WTC11 (cell line): ENCODE measurements at regions not wholly inside any gene's neighbourhood (a gene's known extent, or its start where the extent isn't known, plus 50 kb on each side); places are given as distances from the start of the nearest gene placed in this dataset.
A peak's percentile ranks its signal among the peaks of the same experiment; 100 is the strongest.

Experiments used
- ATAC-seq: fragments of 200-7000 bp; cut with Tn5 transposase; 2 replicates; pipeline ENCODE4 v1.10.0; 2021; ENCODE audit warnings: mild to moderate bottlenecking, moderate library complexity
- CTCF ChIA-PET: fragments of 300-600 bp; sonication (Branson Sonifier 250); formaldehyde crosslinking; loops from one replicate; lab custom pipeline; 2021; ENCODE audit warnings: antibody characterized with exemption; lab: Charles Lee
- POLR2A ChIA-PET: fragments of 350-600 bp; sonication (Branson Sonifier 250); formaldehyde crosslinking; loops from one replicate; lab custom pipeline; 2021; ENCODE audit warnings: antibody characterized with exemption; lab: Charles Lee
- DNase-seq: peaks from one replicate; pipeline ENCODE4 v3.0.0; 2021; ENCODE audit warnings: low spot score
- H3K27ac Mint-ChIP-seq: 2 replicates; pipeline ENCODE4 v1.8.0; 2021; ENCODE audit warnings: mixed read lengths
- H3K27me3 Mint-ChIP-seq: 2 replicates; pipeline ENCODE4 v1.8.0; 2021; ENCODE audit warnings: low read depth, mild to moderate bottlenecking, moderate library complexity, mixed read lengths
- H3K36me3 Mint-ChIP-seq: 2 replicates; pipeline ENCODE4 v1.8.0; 2021; ENCODE audit warnings: mixed read lengths
- H3K4me1 Mint-ChIP-seq: 2 replicates; pipeline ENCODE4 v1.8.0; 2022; ENCODE audit warnings: mixed read lengths
- H3K4me3 Mint-ChIP-seq: 2 replicates; pipeline ENCODE4 v1.8.0; 2021; ENCODE audit warnings: mild to moderate bottlenecking, moderate library complexity, mixed read lengths
- H3K9me3 Mint-ChIP-seq: 2 replicates; pipeline ENCODE4 v1.8.0; 2021; ENCODE audit warnings: mixed read lengths
- AFF4 ChIP-seq: sonication (generic); formaldehyde crosslinking; IDR thresholded peaks from 2 replicates; pipeline ENCODE4 v1.8.1; 2023; ENCODE audit warnings: mild to moderate bottlenecking, missing genetic modification reagents, borderline replicate concordance
- CREM ChIP-seq: sonication (generic); formaldehyde crosslinking; IDR thresholded peaks from 2 replicates; pipeline ENCODE4 v1.8.1; 2022; ENCODE audit warnings: mild to moderate bottlenecking, missing genetic modification reagents, moderate library complexity
- E2F4 ChIP-seq: sonication (generic); formaldehyde crosslinking; IDR thresholded peaks from 2 replicates; pipeline ENCODE4 v1.8.1; 2022; ENCODE audit warnings: low read depth, mild to moderate bottlenecking, moderate library complexity, missing genetic modification reagents, borderline replicate concordance
- ELF4 ChIP-seq: sonication (generic); formaldehyde crosslinking; IDR thresholded peaks from 2 replicates; pipeline ENCODE4 v1.8.1; 2022; ENCODE audit warnings: low read depth, mild to moderate bottlenecking, moderate library complexity, missing genetic modification reagents
- FOXP1 ChIP-seq: sonication (generic); formaldehyde crosslinking; IDR thresholded peaks from 2 replicates; pipeline ENCODE4 v1.8.0; 2022; ENCODE audit warnings: missing genetic modification reagents, mild to moderate bottlenecking, moderate library complexity, borderline replicate concordance
- FOXP4 ChIP-seq: sonication (generic); formaldehyde crosslinking; IDR thresholded peaks from 2 replicates; pipeline ENCODE4 v1.8.0; 2022; ENCODE audit warnings: mild to moderate bottlenecking, missing genetic modification reagents
- GTF2I ChIP-seq: fragments of 250-450 bp; sonication (Bioruptor Pico); conservative IDR thresholded peaks from 2 replicates; pipeline ENCODE4 v1.4.0; 2021; ENCODE audit warnings: mild to moderate bottlenecking
- IRF1 ChIP-seq: sonication (generic); formaldehyde crosslinking; IDR thresholded peaks from 2 replicates; pipeline ENCODE4 v1.8.0; 2023; ENCODE audit warnings: missing genetic modification reagents
- KAT7 ChIP-seq: sonication (generic); formaldehyde crosslinking; IDR thresholded peaks from 2 replicates; pipeline ENCODE4 v1.8.1; 2023; ENCODE audit warnings: missing genetic modification reagents, mild to moderate bottlenecking, borderline replicate concordance
- NFYB ChIP-seq: sonication (generic); formaldehyde crosslinking; conservative IDR thresholded peaks from 2 replicates; pipeline ENCODE4 v1.8.0; 2022; ENCODE audit warnings: low read depth, missing genetic modification reagents
- NR2C2 ChIP-seq: sonication (generic); formaldehyde crosslinking; IDR thresholded peaks from 2 replicates; pipeline ENCODE4 v1.8.0; 2022; ENCODE audit warnings: mild to moderate bottlenecking, missing genetic modification reagents
- NR3C1 ChIP-seq: sonication (generic); formaldehyde crosslinking; conservative IDR thresholded peaks from 2 replicates; pipeline ENCODE4 v1.8.1; 2023; ENCODE audit warnings: low read depth, mild to moderate bottlenecking, missing genetic modification reagents
- OVOL2 ChIP-seq: fragments of 250-450 bp; sonication (Bioruptor Pico); IDR thresholded peaks from 2 replicates; pipeline ENCODE4 v1.9.0; 2021; ENCODE audit warnings: mild to moderate bottlenecking, borderline replicate concordance
- PRRX2 ChIP-seq: fragments of 250-450 bp; sonication (Bioruptor Pico); IDR thresholded peaks from 2 replicates; pipeline ENCODE4 v1.8.0; 2021; ENCODE audit warnings: mild to moderate bottlenecking
- SMAD3 ChIP-seq: sonication (generic); formaldehyde crosslinking; IDR thresholded peaks from 2 replicates; pipeline ENCODE4 v1.8.0; 2022; ENCODE audit warnings: missing genetic modification reagents, mild to moderate bottlenecking, borderline replicate concordance
- TEAD1 ChIP-seq: sonication (generic); formaldehyde crosslinking; IDR thresholded peaks from 2 replicates; pipeline ENCODE4 v1.8.0; 2022; ENCODE audit warnings: mild to moderate bottlenecking, missing genetic modification reagents
- TP53 ChIP-seq: sonication (generic); formaldehyde crosslinking; IDR thresholded peaks from 2 replicates; pipeline ENCODE4 v1.8.1; 2023; ENCODE audit warnings: mild to moderate bottlenecking, missing genetic modification reagents
- USF1 ChIP-seq: sonication (generic); formaldehyde crosslinking; IDR thresholded peaks from 2 replicates; pipeline ENCODE4 v1.8.0; 2022; ENCODE audit warnings: mild to moderate bottlenecking, missing genetic modification reagents
- ZBTB21 ChIP-seq: sonication (generic); formaldehyde crosslinking; IDR thresholded peaks from 2 replicates; pipeline ENCODE4 v1.8.1; 2023; ENCODE audit warnings: mild to moderate bottlenecking, missing genetic modification reagents, borderline replicate concordance
- ZNF138 ChIP-seq: sonication (generic); formaldehyde crosslinking; conservative IDR thresholded peaks from 2 replicates; pipeline ENCODE4 v1.8.1; 2022; ENCODE audit warnings: mild to moderate bottlenecking, moderate library complexity, missing genetic modification reagents

- TF ChIP-seq USF1 (CRISPR knock-in tag) (no peak), TEAD1 (CRISPR knock-in tag) (no peak), NR2C2 (CRISPR knock-in tag) (no peak), PRRX2 (no peak), NFYB (CRISPR knock-in tag) (no peak), NR3C1 (no peak), E2F4 (CRISPR knock-in tag) (no peak), FOXP4 (CRISPR knock-in tag) (no peak), FOXP1 (CRISPR knock-in tag) (no peak), SMAD3 (CRISPR knock-in tag) (no peak), TP53 (CRISPR knock-in tag) (no peak), ZBTB21 (CRISPR knock-in tag) (no peak), IRF1 (CRISPR knock-in tag) (no peak), ZNF138 (CRISPR knock-in tag) (no peak), CREM (no peak), KAT7 (CRISPR knock-in tag) (no peak)
- no peak for ATAC-seq
- Mint-ChIP-seq H3K27ac (no peak overlapping the region), H3K36me3 (peaks cover 13% of the 10 kb centered on the region), H3K4me3 (peak overlapping the region; percentile 78), H3K4me1 (peaks cover 7% of the 10 kb centered on the region), H3K9me3 (peaks cover 18% of the 10 kb centered on the region), H3K27me3 (peaks cover 49% of the 10 kb centered on the region)
- ChIA-PET POLR2A (no interaction called here), CTCF (no interaction called here)
- no peak for DNase-seq
Observed at GRCh38 chr7:54933643-54934042, 85.2 kb upstream of the EGFR start.

- no peak overlapping the region for H3K27ac Mint-ChIP-seq
- H3K9me3 Mint-ChIP-seq = peaks cover 6% of the 10 kb centered on the region; the same call in 1 of the 2 replicates
- DNase-seq = no peak
- no peaks in the 10 kb centered on the region for H3K4me1 Mint-ChIP-seq
- H3K4me3 Mint-ChIP-seq = no peak overlapping the region
- TF ChIP-seq OVOL2 (CRISPR knock-in tag) (no peak), AFF4 (CRISPR knock-in tag) (no peak), PRRX2 (no peak), GTF2I (no peak), ELF4 (CRISPR knock-in tag) (no peak)
- H3K27me3 Mint-ChIP-seq = peaks cover 15% of the 10 kb centered on the region; the same call in 1 of the 2 replicates
- no peak for ATAC-seq
- no peaks in the 10 kb centered on the region for H3K36me3 Mint-ChIP-seq
- CTCF ChIA-PET = no interaction called here
- POLR2A ChIA-PET = no interaction called here
Observed at GRCh38 chr7:54940748-54941147, 78.1 kb upstream of the EGFR start.
